ENCODE measurements at regions not wholly inside any gene's neighbourhood (a gene's known extent, or its start where the extent isn't known, plus 50 kb on each side); places are given as distances from the start of the nearest gene placed in this dataset.

- no peak for DNase-seq
These were observed 836.1 kb upstream of the FANCL start for GRCh38 chr2:59077026-59077725.

GRCh38 chr2:59076079-59076619, 835.0 kb upstream of the FANCL start:
- DNase-seq, result no peak

GRCh38 chr2:59074071-59074470, 832.9 kb upstream of the FANCL start:
- no peak for DNase-seq

GRCh38 chr2:59073286-59073685, 832.2 kb upstream of the FANCL start:
- DNase-seq, result no peak

GRCh38 chr2:59068255-59068654, 827.1 kb upstream of the FANCL start:
- no peak for DNase-seq

- no peak for DNase-seq
These were observed 825.8 kb upstream of the FANCL start for GRCh38 chr2:59066787-59067399.

GRCh38 chr2:59047373-59047995, 806.4 kb upstream of the FANCL start:
- no peak for DNase-seq

GRCh38 chr2:59046401-59047372, 805.6 kb upstream of the FANCL start:
- no peak for DNase-seq

- no peak for DNase-seq
These were observed 803.6 kb upstream of the FANCL start for GRCh38 chr2:59044736-59045135.

GRCh38 chr2:59041139-59041538, 800.0 kb upstream of the FANCL start:
- DNase-seq, result no peak

GRCh38 chr2:59034837-59035236, 793.7 kb upstream of the FANCL start:
- DNase-seq, result no peak

- peak; percentile 26 for DNase-seq
These were observed 793.0 kb upstream of the FANCL start for GRCh38 chr2:59034106-59034505.

- DNase-seq, result peak; percentile 75
These were observed 792.5 kb upstream of the FANCL start for GRCh38 chr2:59033661-59034060.

GRCh38 chr2:59032499-59032898, 791.4 kb upstream of the FANCL start:
- DNase-seq, result no peak

- DNase-seq, result no peak
These were observed 787.9 kb upstream of the FANCL start for GRCh38 chr2:59029058-59029457.

- no peak for DNase-seq
These were observed 786.2 kb upstream of the FANCL start for GRCh38 chr2:59027320-59027719.

GRCh38 chr2:59025157-59025757, 784.1 kb upstream of the FANCL start:
- no peak for DNase-seq

GRCh38 chr2:59021786-59022185, 780.7 kb upstream of the FANCL start:
- DNase-seq, result no peak

GRCh38 chr2:59019566-59020159, 778.5 kb upstream of the FANCL start:
- no peak for DNase-seq

GRCh38 chr2:59018737-59019136, 777.6 kb upstream of the FANCL start:
- DNase-seq, result no peak

GRCh38 chr2:59015027-59015426, 773.9 kb upstream of the FANCL start:
- no peak for DNase-seq
